ENCODE measurements at regions not wholly inside any gene's neighbourhood (a gene's known extent, or its start where the extent isn't known, plus 50 kb on each side); places are given as distances from the start of the nearest gene placed in this dataset.
A peak's percentile ranks its signal among the peaks of the same experiment; 100 is the strongest.

DNA sequence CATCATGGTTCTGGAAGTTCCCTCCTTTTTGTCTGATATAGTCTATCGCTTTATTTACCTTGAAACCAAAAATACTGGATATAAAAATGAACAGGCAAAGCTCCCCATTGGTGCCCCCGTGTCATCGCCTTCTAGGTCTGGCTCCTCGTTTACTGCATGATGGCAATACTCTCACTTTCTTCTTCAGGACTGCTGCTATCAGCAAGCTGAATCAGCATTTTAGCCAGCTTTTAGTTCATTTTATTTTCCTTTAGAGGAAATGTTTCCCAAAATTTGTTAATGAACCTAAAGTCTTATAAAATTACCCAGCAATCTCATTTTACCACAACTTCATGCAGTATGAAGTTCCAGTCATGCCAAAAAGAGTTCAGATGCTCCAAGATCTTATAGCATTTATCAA lies 80.5 kb downstream of the ZIC3 start:
- H3K4me3 ChIP-seq = no peak overlapping the region
- H3K9me3 ChIP-seq = no peaks in the 10 kb centered on the region
- WGBS, 2 donors = 69 to 82% methylated on average over 4 of the region's 4 CpGs
- DNase-seq = no peak
- H3K4me1 ChIP-seq = no peaks in the 10 kb centered on the region
- H3K27ac ChIP-seq = no peak overlapping the region
- H3K27me3 ChIP-seq = no peaks in the 10 kb centered on the region
- TF ChIP-seq POLR2AphosphoS5 (IDR thresholded peaks at IDR 0.05) = no peak
- TF ChIP-seq, protein P1, sequence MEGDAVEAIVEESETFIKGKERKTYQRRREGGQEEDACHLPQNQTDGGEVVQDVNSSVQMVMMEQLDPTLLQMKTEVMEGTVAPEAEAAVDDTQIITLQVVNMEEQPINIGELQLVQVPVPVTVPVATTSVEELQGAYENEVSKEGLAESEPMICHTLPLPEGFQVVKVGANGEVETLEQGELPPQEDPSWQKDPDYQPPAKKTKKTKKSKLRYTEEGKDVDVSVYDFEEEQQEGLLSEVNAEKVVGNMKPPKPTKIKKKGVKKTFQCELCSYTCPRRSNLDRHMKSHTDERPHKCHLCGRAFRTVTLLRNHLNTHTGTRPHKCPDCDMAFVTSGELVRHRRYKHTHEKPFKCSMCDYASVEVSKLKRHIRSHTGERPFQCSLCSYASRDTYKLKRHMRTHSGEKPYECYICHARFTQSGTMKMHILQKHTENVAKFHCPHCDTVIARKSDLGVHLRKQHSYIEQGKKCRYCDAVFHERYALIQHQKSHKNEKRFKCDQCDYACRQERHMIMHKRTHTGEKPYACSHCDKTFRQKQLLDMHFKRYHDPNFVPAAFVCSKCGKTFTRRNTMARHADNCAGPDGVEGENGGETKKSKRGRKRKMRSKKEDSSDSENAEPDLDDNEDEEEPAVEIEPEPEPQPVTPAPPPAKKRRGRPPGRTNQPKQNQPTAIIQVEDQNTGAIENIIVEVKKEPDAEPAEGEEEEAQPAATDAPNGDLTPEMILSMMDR (IDR thresholded peaks at IDR 0.05) = no peak
- no peak for TF ChIP-seq EP300 (IDR thresholded peaks at IDR 0.05)
- no peak for TF ChIP-seq POLR2A (IDR thresholded peaks at IDR 0.05)
- intact Hi-C loops (cut with DNase I) = no loop called here
- no peaks in the 10 kb centered on the region for H3K36me3 ChIP-seq

DNA sequence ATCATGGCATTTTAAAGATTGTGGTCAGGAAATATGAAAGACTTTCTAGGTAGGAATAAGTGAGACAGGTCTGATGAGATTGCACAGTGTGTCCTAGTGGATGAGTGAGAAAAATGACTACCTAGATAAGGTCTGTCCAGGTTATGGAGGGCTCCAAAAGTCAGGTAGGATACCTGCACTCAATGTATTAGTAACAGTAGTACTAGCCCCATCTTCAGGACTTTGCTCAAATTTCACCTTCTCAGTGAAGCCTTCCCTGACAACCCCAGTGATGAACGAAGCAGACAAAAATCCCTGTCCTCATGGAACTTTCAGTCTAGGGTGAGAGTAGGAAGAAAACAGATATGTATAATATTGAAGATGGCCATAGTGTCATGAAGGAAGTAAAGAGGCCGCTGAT lies 85.7 kb downstream of the ZIC3 start:
- no peaks in the 10 kb centered on the region for H3K36me3 ChIP-seq
- H3K4me3 ChIP-seq = no peak overlapping the region
- no peaks in the 10 kb centered on the region for H3K27me3 ChIP-seq
- no peak overlapping the region for H3K27ac ChIP-seq
- H3K4me1 ChIP-seq = no peaks in the 10 kb centered on the region
- TF ChIP-seq EP300 (IDR thresholded peaks at IDR 0.05) (no peak), POLR2A (IDR thresholded peaks at IDR 0.05) (no peak), POLR2AphosphoS5 (IDR thresholded peaks at IDR 0.05) (no peak)
- TF ChIP-seq, protein P1 (IDR thresholded peaks at IDR 0.05) = no peak
- 45 to 68% methylated on average over 2 of the region's 2 CpGs for WGBS, 2 donors
- intact Hi-C loops (cut with DNase I) = no loop called here
- DNase-seq = no peak
- no peaks in the 10 kb centered on the region for H3K9me3 ChIP-seq

DNA sequence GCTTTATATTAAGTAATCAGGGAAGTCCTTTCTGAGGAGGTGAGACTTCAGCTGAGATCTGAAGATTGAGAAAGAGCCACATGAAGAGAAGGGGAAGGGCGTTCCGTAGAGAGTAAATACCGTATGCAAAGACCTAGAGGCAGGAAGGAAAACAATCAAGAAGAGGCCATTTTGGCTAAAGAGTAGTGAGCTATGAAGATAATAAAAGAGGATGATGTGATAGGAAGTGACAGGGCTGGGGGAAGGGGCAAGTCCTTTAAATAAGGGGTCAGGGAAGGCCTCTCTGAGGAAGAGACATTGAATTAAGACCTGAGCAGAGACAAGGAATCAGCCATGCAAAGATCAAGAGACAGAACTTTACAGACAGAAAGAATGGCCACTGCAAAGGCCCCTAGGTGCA lies 86.2 kb downstream of the ZIC3 start:
- no peaks in the 10 kb centered on the region for H3K4me1 ChIP-seq
- intact Hi-C loops (cut with DNase I) = no loop called here
- no peak overlapping the region for H3K4me3 ChIP-seq
- DNase-seq = no peak
- no peak overlapping the region for H3K27ac ChIP-seq
- 63 to 66% methylated on average over 3 of the region's 3 CpGs for WGBS, 2 donors
- H3K9me3 ChIP-seq = no peaks in the 10 kb centered on the region
- TF ChIP-seq POLR2AphosphoS5 (IDR thresholded peaks at IDR 0.05) (no peak), EP300 (IDR thresholded peaks at IDR 0.05) (no peak), POLR2A (IDR thresholded peaks at IDR 0.05) (no peak)
- TF ChIP-seq, protein P1 (IDR thresholded peaks at IDR 0.05) = no peak
- H3K36me3 ChIP-seq = no peaks in the 10 kb centered on the region
- H3K27me3 ChIP-seq = no peaks in the 10 kb centered on the region

DNA sequence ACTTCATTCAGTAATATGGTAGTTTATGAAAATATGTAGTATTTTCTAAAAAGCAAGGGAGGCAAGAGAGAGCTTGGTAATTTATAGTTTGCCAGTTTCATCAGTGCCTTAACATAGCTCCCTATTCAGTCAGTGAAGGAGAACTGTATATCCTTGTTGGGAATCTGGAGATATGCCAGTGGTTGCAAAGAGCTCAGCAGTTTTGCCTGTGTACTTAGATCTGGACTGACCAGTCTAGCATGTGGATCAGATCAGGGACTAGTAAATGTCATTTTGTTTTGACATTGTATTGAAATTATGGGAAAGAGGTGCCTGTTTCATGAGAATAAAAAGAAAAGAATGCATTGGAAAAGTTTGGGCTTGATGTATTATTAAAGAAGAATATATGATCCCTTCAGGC lies 88.6 kb downstream of the ZIC3 start:
- Histone ChIP-seq H3K4me1 (no peaks in the 10 kb centered on the region), H3K36me3 (no peaks in the 10 kb centered on the region), H3K9me3 (no peaks in the 10 kb centered on the region), H3K4me3 (no peak overlapping the region), H3K27ac (no peak overlapping the region), H3K27me3 (no peaks in the 10 kb centered on the region)
- intact Hi-C loops (cut with DNase I) = no loop called here
- TF ChIP-seq, protein P1 (IDR thresholded peaks at IDR 0.05) = no peak
- peak in 1 of 4 donors; percentile 9 for TF ChIP-seq POLR2AphosphoS5 (IDR thresholded peaks at IDR 0.05)
- DNase-seq = no peak

DNA sequence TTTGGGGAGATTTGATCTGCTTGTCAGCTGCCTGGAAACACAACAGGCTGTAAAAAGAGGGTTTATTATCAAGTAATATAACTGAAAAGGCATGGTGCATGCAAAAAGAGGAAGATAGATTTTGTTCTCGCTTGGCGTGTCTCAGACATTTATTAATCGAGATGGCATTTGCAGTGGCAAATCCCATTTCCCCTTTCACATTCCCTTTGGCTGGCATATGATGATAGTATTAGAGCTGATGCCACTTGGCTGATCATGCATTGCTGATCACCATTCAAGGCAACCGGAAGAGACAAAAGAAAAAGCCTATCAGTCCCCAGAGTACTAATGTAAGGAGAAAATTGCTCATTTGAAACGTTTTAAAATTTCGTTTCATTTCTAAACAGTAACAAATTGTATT lies 101.8 kb downstream of the ZIC3 start:
- Histone ChIP-seq H3K27me3 (peaks cover 0 to 4% (median 0%) of the 10 kb centered on the region in 3 donors), H3K36me3 (no peaks in the 10 kb centered on the region), H3K9me3 (no peaks in the 10 kb centered on the region), H3K4me1 (no peaks in the 10 kb centered on the region), H3K27ac (no peak overlapping the region), H3K4me3 (no peak overlapping the region)
- DNase-seq = no peak
- intact Hi-C loops (cut with DNase I) = no loop called here
- WGBS, 2 donors = 66 to 70% methylated on average over 6 of the region's 6 CpGs
- TF ChIP-seq, protein P1 (IDR thresholded peaks at IDR 0.05) = no peak
- TF ChIP-seq POLR2AphosphoS5 (IDR thresholded peaks at IDR 0.05) (no peak), POLR2A (IDR thresholded peaks at IDR 0.05) (no peak), EP300 (IDR thresholded peaks at IDR 0.05) (no peak)
